ENCODE measurements at regions not wholly inside any gene's neighbourhood (a gene's known extent, or its start where the extent isn't known, plus 50 kb on each side); places are given as distances from the start of the nearest gene placed in this dataset.
"Not testable (repeated sequence)": the region's sequence is repeated elsewhere in the genome, so short reads cannot be mapped to it uniquely, and the experiment has no call there.

GRCh38 chr9:94188246-94188645, 70.9 kb upstream of the ZNF169 start:
- no peak for DNase-seq (ENCODE audit: low read depth)

DNA sequence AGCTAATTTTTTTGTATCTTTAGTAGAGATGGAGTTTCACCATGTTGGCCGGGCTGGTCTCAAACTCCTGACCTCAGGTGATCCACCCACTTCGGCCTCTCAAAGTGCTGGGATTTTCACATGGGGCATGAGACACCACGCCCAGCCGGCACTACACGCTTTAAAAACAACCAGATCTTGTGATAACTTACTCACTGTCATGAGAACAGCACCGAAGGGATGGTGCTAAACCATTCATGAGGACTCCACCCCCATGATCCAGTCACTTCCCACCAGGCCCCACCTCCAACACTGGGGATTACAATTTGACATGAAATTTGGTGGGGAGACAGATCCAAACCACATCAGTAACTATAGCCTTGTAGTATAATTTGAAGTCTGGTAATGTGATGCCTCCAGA, 67.4 kb upstream of the ZNF169 start:
- not testable (repeated sequence) for DNase-seq (ENCODE audit: low read depth)

DNA sequence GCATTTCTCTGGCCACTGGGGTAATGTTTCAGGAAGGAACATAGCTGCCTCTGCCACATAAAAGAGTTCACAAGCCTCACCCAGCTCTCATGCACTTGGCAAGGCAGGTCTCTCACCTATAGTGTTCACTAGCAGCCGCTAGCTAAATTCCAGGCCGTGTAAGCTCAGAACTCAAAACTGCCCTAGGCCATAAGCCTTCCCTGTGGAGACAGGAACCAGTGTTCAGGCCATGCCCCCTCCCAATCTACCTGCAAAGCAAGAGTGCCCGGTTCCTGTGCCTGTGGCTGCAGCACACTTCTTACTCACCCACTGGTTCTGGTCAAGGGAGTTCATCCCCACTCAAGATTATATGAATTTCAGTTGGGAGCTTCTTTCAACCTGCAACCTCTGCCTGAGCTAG, 60.7 kb upstream of the ZNF169 start:
- no peak for DNase-seq (ENCODE audit: low read depth)

DNA sequence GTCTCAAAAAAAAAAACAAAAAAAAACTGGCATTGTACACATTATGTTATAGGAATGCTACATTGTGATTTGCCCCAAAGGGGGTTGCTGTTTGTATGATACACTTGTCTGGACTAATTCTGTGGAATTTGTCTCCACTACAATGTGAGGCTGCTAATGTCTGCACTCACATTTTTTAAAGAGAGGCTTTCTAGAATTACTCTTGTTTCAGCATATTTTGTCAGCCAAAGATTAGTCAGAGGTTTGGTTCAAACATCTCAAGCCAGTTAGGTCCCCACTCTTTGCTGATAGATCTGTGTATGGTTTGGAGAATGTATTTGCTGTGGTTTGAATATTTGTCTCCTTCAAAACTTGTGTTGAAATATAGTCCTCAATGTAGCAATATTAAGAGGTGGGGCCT, 59.3 kb upstream of the ZNF169 start:
- no peak for DNase-seq (ENCODE audit: low read depth)

DNA sequence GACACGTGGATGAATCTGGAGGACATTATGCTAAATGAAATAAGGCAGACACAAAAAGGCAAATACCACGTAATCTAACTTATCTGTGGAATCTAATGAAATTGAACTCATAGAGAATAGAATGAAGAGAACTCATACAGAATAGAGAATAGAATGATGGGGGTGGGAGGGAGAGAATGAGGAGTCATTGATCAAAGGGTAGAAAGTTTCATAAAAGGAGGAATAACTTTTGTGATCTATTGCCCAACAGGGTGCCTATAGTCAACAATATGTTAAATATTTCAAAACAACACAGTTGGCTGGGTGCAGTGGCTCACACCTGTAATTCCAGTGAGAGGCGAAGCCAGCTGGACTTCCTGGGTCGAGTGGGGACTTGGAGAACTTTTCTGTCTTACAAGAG, 54.9 kb upstream of the ZNF169 start:
- DNase-seq (ENCODE audit: low read depth) = no peak

- no peak for DNase-seq (ENCODE audit: low read depth)
Observed at GRCh38 chr9:94207781-94208180, 51.3 kb upstream of the ZNF169 start.
